ENCODE measurements at regions not wholly inside any gene's neighbourhood (a gene's known extent, or its start where the extent isn't known, plus 50 kb on each side); places are given as distances from the start of the nearest gene placed in this dataset.

DNA sequence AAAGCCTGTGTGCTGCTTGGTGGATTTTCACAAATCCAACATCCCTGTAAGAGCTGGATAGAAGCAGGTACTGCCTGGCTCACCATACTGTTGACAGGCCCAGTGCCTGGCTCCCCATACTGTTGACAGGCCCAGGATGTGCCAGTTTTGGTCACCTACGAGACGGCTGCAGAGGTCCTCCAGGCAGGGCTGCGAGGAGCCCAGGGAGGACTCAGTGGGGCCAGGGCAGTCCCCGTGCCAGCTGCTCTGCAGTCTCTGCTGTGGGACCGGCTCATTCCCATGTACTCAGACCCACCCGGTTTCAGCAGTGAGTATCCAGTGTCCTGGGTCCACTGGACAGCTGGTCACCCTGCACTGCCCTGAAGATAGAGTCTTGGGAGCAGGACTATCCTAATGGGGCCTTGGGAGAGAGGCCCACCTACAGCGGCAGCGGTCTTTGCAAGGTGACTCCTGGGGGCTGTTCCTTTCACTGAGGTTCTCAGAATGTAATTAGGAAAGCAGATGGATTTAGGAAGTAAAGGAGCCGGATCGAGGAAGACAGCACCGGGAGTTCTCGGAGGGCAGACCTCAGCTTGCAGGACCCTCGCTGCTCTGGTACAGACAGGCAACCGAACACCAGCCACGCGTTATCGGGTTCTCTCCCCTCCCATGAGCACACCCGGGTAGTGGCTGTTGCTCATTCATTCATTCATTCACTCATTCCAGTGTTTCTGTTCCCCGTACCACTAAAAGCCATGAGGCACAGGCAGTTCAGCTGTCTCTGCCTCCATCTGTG is 106.1 kb downstream of the CTTN start:
- TF ChIP-seq, protein P1, sequence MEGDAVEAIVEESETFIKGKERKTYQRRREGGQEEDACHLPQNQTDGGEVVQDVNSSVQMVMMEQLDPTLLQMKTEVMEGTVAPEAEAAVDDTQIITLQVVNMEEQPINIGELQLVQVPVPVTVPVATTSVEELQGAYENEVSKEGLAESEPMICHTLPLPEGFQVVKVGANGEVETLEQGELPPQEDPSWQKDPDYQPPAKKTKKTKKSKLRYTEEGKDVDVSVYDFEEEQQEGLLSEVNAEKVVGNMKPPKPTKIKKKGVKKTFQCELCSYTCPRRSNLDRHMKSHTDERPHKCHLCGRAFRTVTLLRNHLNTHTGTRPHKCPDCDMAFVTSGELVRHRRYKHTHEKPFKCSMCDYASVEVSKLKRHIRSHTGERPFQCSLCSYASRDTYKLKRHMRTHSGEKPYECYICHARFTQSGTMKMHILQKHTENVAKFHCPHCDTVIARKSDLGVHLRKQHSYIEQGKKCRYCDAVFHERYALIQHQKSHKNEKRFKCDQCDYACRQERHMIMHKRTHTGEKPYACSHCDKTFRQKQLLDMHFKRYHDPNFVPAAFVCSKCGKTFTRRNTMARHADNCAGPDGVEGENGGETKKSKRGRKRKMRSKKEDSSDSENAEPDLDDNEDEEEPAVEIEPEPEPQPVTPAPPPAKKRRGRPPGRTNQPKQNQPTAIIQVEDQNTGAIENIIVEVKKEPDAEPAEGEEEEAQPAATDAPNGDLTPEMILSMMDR (IDR thresholded peaks at IDR 0.05), result no peak
- no peak for TF ChIP-seq POLR2A (IDR thresholded peaks at IDR 0.05)
